OCI-LY3 (cell line): ENCODE measurements at regions not wholly inside any gene's neighbourhood (a gene's known extent, or its start where the extent isn't known, plus 50 kb on each side); places are given as distances from the start of the nearest gene placed in this dataset.

Experiments used
- EZH2phosphoT487 ChIP-seq: fragments of 200-600 bp; shearing (Covaris generic); IDR thresholded peaks from 2 replicates; pipeline ENCODE4 v1.6.1; 2018; ENCODE audit warnings: antibody characterized with exemption, mixed run types, low read depth
- TF ChIP-seq, protein P1 (sequence below): fragments of 200-600, 300-600 bp; sonication (generic); IDR thresholded peaks from 2 replicates; pipeline ENCODE4 v1.5.1; 2014; ENCODE audit warnings: antibody characterized with exemption, low read length, low read depth

DNA sequence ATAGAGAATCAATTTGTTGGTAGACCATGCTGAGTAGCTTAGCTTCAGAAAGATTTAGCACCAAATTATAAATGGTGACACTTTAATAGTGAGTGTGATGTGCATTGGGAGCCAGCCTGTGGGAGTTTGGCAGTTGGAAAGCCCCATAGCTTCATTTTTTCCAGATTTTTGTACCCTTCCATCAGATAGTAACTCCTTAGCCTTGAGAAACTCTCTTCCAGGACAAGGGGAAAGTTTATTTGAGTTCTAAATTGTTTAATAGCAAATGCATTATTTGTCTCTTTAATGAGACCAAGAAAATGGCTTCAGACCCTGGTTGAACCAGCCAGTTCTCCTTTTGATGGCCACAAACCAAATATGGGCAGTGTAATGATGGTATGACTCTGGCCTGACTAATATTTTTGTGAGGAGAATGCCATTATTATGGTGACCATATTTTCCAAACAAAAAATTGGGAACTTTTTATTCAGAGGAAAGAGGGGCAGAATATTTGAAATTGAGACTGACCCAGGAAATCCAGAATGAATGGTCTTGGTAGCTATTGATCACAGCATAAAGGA, 49.8 kb downstream of the PLCE1 start:
- TF ChIP-seq, protein P1, sequence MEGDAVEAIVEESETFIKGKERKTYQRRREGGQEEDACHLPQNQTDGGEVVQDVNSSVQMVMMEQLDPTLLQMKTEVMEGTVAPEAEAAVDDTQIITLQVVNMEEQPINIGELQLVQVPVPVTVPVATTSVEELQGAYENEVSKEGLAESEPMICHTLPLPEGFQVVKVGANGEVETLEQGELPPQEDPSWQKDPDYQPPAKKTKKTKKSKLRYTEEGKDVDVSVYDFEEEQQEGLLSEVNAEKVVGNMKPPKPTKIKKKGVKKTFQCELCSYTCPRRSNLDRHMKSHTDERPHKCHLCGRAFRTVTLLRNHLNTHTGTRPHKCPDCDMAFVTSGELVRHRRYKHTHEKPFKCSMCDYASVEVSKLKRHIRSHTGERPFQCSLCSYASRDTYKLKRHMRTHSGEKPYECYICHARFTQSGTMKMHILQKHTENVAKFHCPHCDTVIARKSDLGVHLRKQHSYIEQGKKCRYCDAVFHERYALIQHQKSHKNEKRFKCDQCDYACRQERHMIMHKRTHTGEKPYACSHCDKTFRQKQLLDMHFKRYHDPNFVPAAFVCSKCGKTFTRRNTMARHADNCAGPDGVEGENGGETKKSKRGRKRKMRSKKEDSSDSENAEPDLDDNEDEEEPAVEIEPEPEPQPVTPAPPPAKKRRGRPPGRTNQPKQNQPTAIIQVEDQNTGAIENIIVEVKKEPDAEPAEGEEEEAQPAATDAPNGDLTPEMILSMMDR: no peak
- no peak for TF ChIP-seq EZH2phosphoT487
